Transverse colon (tissue), 4 donors: ENCODE measurements at regions not wholly inside any gene's neighbourhood (a gene's known extent, or its start where the extent isn't known, plus 50 kb on each side); places are given as distances from the start of the nearest gene placed in this dataset.

Experiments used
- CTCF ChIP-seq, 5 experiments: fragments of 200-600 bp in 3 of 5; fragments of 450-650 bp in 2 of 5; sonication (generic) in 3 of 5; IDR thresholded peaks; 1 replicate in 2 of 5; 2 replicates in 3 of 5; pipeline ENCODE4 v1.5.1; 2016 to 2017; ENCODE audit warnings: antibody characterized with exemption in 5 of 5, inconsistent platforms in 3 of 5, mild to moderate bottlenecking in 2 of 5, moderate library complexity in 1 of 5
- POLR2A ChIP-seq: fragments of 450-650 bp; IDR thresholded peaks from one replicate; pipeline ENCODE4 v1.6.1; 2016; ENCODE audit warnings: antibody characterized with exemption, mild to moderate bottlenecking, moderate library complexity
- POLR2AphosphoS5 ChIP-seq, 3 donors: sonication (generic); formaldehyde crosslinking; IDR thresholded peaks; one replicate each; pipeline ENCODE4 v1.6.1; 2016; ENCODE audit warnings: antibody characterized with exemption in 3 of 3

GRCh38 chr11:28983780-28984179 lies 875.6 kb downstream of the METTL15 start:
- no peak for TF ChIP-seq CTCF (IDR thresholded peaks at IDR 0.05)
- no peak for TF ChIP-seq POLR2AphosphoS5 (IDR thresholded peaks at IDR 0.05)
- no peak for TF ChIP-seq POLR2A
